OCI-LY3 (cell line): ENCODE measurements at regions not wholly inside any gene's neighbourhood (a gene's known extent, or its start where the extent isn't known, plus 50 kb on each side); places are given as distances from the start of the nearest gene placed in this dataset.
A peak's percentile ranks its signal among the peaks of the same experiment; 100 is the strongest.

Experiments
- H2AFZ ChIP-seq: fragments of 200-600, 300-600 bp; shearing (Covaris generic); 2 replicates; pipeline ENCODE4 v1.6.0; 2014; ENCODE audit warnings: antibody characterized with exemption, low read depth, low read length
- H3K27ac ChIP-seq: fragments of 200-600, 300-600 bp; sonication (generic); 2 replicates; pipeline ENCODE4 v1.5.1; 2014; ENCODE audit warnings: mild to moderate bottlenecking, low read length, moderate library complexity, mixed read lengths
- H3K27me3 ChIP-seq: fragments of 200-600, 300-600 bp; sonication (generic); 2 replicates; pipeline ENCODE4 v1.6.1; 2014; ENCODE audit warnings: low read depth, low read length, mixed read lengths
- H3K36me3 ChIP-seq: fragments of 200-600, 300-600 bp; sonication (generic); replicated peaks from 2 replicates; pipeline ENCODE3; 2014; ENCODE audit warnings: low read depth, low read length, mixed read lengths
- H3K4me1 ChIP-seq: fragments of 300-600, 200-600 bp; sonication (generic); 2 replicates; pipeline ENCODE4 v1.6.1; 2014; ENCODE audit warnings: low read length, mixed read lengths
- H3K4me2 ChIP-seq: fragments of 200-600, 300-600 bp; sonication (generic); 2 replicates; pipeline ENCODE4 v1.6.1; 2014; ENCODE audit warnings: low read length, mixed read lengths
- H3K4me3 ChIP-seq: fragments of 300-600, 200-600 bp; sonication (generic); 2 replicates; pipeline ENCODE4 v1.5.1; 2014; ENCODE audit warnings: antibody characterized with exemption, mild to moderate bottlenecking, low read length, moderate library complexity
- H3K79me2 ChIP-seq: fragments of 300-600, 200-600 bp; shearing (Covaris generic); 2 replicates; pipeline ENCODE4 v1.6.1; 2014; ENCODE audit warnings: mild to moderate bottlenecking, low read length, mixed read lengths
- H3K9ac ChIP-seq: fragments of 300-600, 200-600 bp; shearing (Covaris generic); 2 replicates; pipeline ENCODE4 v1.6.0; 2014; ENCODE audit warnings: mild to moderate bottlenecking, low read length, moderate library complexity
- H3K9me3 ChIP-seq: fragments of 200-600, 300-600 bp; shearing (Covaris generic); 2 replicates; pipeline ENCODE4 v1.6.1; 2014; ENCODE audit warnings: low read length, mixed read lengths; ENCODE audit not compliant: insufficient read depth
- H4K20me1 ChIP-seq: fragments of 200-600, 300-600 bp; sonication (generic); 2 replicates; pipeline ENCODE4 v1.6.1; 2016; ENCODE audit warnings: low read length, mixed read lengths; ENCODE audit not compliant: insufficient read depth
- CTCF ChIP-seq: fragments of 200-600, 300-600 bp; sonication (generic); IDR thresholded peaks from 2 replicates; pipeline ENCODE4 v1.5.1; 2014; ENCODE audit warnings: antibody characterized with exemption, low read length, low read depth
- EZH2phosphoT487 ChIP-seq: fragments of 200-600 bp; shearing (Covaris generic); IDR thresholded peaks from 2 replicates; pipeline ENCODE4 v1.6.1; 2018; ENCODE audit warnings: antibody characterized with exemption, mixed run types, low read depth

GRCh38 chr18:38948436-38948835 lies 1382.8 kb upstream of the CELF4 start:
- no peaks in the 10 kb centered on the region for H3K27me3 ChIP-seq
- H3K9ac ChIP-seq: no peak overlapping the region
- TF ChIP-seq CTCF (no peak), EZH2phosphoT487 (no peak)
- H3K4me1 ChIP-seq: no peaks in the 10 kb centered on the region
- H3K4me2 ChIP-seq: no peak overlapping the region
- H2AFZ ChIP-seq: no peak overlapping the region
- H3K4me3 ChIP-seq: no peak overlapping the region
- H3K9me3 ChIP-seq: peaks cover 15% of the 10 kb centered on the region; the same call in 1 of the 2 replicates
- no peaks in the 10 kb centered on the region for H3K79me2 ChIP-seq
- H4K20me1 ChIP-seq: no peaks in the 10 kb centered on the region
- H3K27ac ChIP-seq: no peak overlapping the region
- peaks cover 19% of the 10 kb centered on the region for H3K36me3 ChIP-seq

GRCh38 chr18:38944446-38945024 lies 1378.9 kb upstream of the CELF4 start:
- no peak overlapping the region for H3K4me2 ChIP-seq
- no peak overlapping the region for H3K27ac ChIP-seq
- TF ChIP-seq CTCF (no peak), EZH2phosphoT487 (no peak)
- peaks cover 20% of the 10 kb centered on the region for H3K9me3 ChIP-seq
- no peak overlapping the region for H3K4me3 ChIP-seq
- no peak overlapping the region for H2AFZ ChIP-seq
- no peaks in the 10 kb centered on the region for H3K27me3 ChIP-seq
- no peaks in the 10 kb centered on the region for H3K79me2 ChIP-seq
- no peak overlapping the region for H3K9ac ChIP-seq
- H3K4me1 ChIP-seq: peaks cover 30% of the 10 kb centered on the region
- no peaks in the 10 kb centered on the region for H4K20me1 ChIP-seq
- peaks cover 27% of the 10 kb centered on the region for H3K36me3 ChIP-seq

- peak overlapping the region; percentile 77 for H3K4me3 ChIP-seq
- peak overlapping the region; percentile 96 for H3K27ac ChIP-seq
- peak overlapping the region; percentile 87 for H3K4me2 ChIP-seq
Observed at GRCh38 chr18:38941711-38942561, 1376.3 kb upstream of the CELF4 start.

More at GRCh38 chr18:38941711-38942561, 1376.3 kb upstream of the CELF4 start:
- TF ChIP-seq CTCF (no peak), EZH2phosphoT487 (no peak)
- Histone ChIP-seq H4K20me1 (no peaks in the 10 kb centered on the region), H2AFZ (peak overlapping the region; percentile 40; the same call in 1 of the 2 replicates), H3K36me3 (peaks cover 39% of the 10 kb centered on the region), H3K4me1 (peaks cover 39% of the 10 kb centered on the region), H3K9ac (peak overlapping the region; percentile 82), H3K79me2 (no peaks in the 10 kb centered on the region), H3K27me3 (no peaks in the 10 kb centered on the region), H3K9me3 (peaks cover 18% of the 10 kb centered on the region)
